Stomach (tissue), 8 donors: ENCODE measurements at regions not wholly inside any gene's neighbourhood (a gene's known extent, or its start where the extent isn't known, plus 50 kb on each side); places are given as distances from the start of the nearest gene placed in this dataset.

Source experiments
- DNase-seq, 2 donors: peaks; one replicate each; pipeline versions ENCODE4 v3.0.0 to v3.0.0-alpha.2; 2013 to 2019
- H3K27ac ChIP-seq, 5 donors: fragments of 200-600 bp in 4 of 5; sonication (generic) in 4 of 5; one replicate each; pipeline ENCODE4 v1.5.1; 2013 to 2019; ENCODE audit warnings: mild to moderate bottlenecking in 1 of 5, moderate library complexity in 1 of 5
- H3K27me3 ChIP-seq, 3 donors: fragments of 200-600 bp; sonication (generic); one replicate each; pipeline ENCODE4 v1.5.1; 2017 to 2019; ENCODE audit warnings: mixed run types in 1 of 3
- H3K36me3 ChIP-seq, 4 donors: fragments of 200-600 bp; sonication (generic); 1 replicate in 3 of 4; 2 replicates in 1 of 4; pipeline ENCODE4 v1.5.1; 2016 to 2019
- H3K4me1 ChIP-seq, 4 donors: fragments of 200-600 bp; sonication (generic); one replicate each; pipeline ENCODE4 v1.5.1; 2016 to 2019
- H3K4me3 ChIP-seq, 4 donors: fragments of 200-600 bp; sonication (generic) in 3 of 4; one replicate each; pipeline ENCODE4 v1.5.1; 2016 to 2019; ENCODE audit warnings: mild to moderate bottlenecking in 1 of 4
- H3K9me3 ChIP-seq, 4 donors: fragments of 200-600 bp; sonication (generic); one replicate each; pipeline ENCODE4 v1.5.1; 2016 to 2019
- EP300 ChIP-seq: sonication (generic); formaldehyde crosslinking; IDR thresholded peaks from one replicate; pipeline ENCODE4 v1.6.1; 2017; ENCODE audit warnings: antibody characterized with exemption
- POLR2A ChIP-seq, 4 donors: fragments of 450-650 bp; IDR thresholded peaks; one replicate each; pipeline ENCODE4 v1.6.1; 2016; ENCODE audit warnings: antibody characterized with exemption in 4 of 4, control low read depth in 2 of 4, mild to moderate bottlenecking in 1 of 4, moderate library complexity in 1 of 4
- POLR2AphosphoS5 ChIP-seq, 3 donors: sonication (generic); formaldehyde crosslinking; IDR thresholded peaks; one replicate each; pipeline ENCODE4 v1.6.1; 2016; ENCODE audit warnings: antibody characterized with exemption in 3 of 3
- WGBS, 5 donors: extraction: QIAGEN DNeasy Blood & Tissue Kit in 3 of 5; methylation state at CpG; one replicate each; pipeline versions ENCODE4 v1.1.5 to v1.1.7; 2013 to 2018; 5-methylcytosine and 5-hydroxymethylcytosine counted together
- intact Hi-C: fragments of 100-400 bp; cut with DNase I; formaldehyde crosslinking; loops from one replicate; pipeline ENCODE4 v1.15.1; 2023; ENCODE audit warnings: low total_unique reads
- TF ChIP-seq, protein P1 (sequence below), 7 experiments: fragments of 450-650 bp in 4 of 7; fragments of 200-600 bp in 3 of 7; sonication (generic) in 3 of 7; IDR thresholded peaks; one replicate each; pipeline ENCODE4 v1.5.1; 2016 to 2019; ENCODE audit warnings: antibody characterized with exemption in 7 of 7, control low read depth in 2 of 7, mild to moderate bottlenecking in 1 of 7
- donor health status: healthy with polysubstance abuse.
- donor health status: Bipolar disorder and iron deficiency.
- donor health status: healthy.

DNA sequence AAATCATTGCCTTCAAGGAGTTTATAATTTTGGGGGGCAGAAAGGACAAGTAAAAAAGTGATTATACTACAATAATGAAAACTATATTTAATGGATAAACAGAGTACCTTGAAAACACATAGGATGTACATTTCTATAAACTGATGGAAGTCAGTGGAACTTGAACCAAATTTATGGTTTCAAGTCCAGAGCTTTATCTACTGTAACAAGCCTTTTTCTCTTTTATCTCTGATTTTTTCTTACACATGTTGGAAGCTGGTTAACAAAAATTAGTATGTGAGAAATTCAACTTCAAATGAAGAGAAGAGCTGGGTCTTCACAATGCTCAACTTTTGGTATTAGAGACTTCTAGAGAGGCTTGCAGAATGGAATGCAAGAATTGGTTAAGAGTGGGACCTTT is 393.6 kb downstream of the LMO7 start:
- Histone ChIP-seq H3K4me3 (no peak overlapping the region), H3K36me3 (no peaks in the 10 kb centered on the region), H3K9me3 (no peaks in the 10 kb centered on the region), H3K4me1 (no peaks in the 10 kb centered on the region), H3K27me3 (no peaks in the 10 kb centered on the region), H3K27ac (no peak overlapping the region)
- TF ChIP-seq EP300 (no peak), POLR2A (IDR thresholded peaks at IDR 0.05) (no peak), POLR2AphosphoS5 (IDR thresholded peaks at IDR 0.05) (no peak)
- TF ChIP-seq, protein P1, sequence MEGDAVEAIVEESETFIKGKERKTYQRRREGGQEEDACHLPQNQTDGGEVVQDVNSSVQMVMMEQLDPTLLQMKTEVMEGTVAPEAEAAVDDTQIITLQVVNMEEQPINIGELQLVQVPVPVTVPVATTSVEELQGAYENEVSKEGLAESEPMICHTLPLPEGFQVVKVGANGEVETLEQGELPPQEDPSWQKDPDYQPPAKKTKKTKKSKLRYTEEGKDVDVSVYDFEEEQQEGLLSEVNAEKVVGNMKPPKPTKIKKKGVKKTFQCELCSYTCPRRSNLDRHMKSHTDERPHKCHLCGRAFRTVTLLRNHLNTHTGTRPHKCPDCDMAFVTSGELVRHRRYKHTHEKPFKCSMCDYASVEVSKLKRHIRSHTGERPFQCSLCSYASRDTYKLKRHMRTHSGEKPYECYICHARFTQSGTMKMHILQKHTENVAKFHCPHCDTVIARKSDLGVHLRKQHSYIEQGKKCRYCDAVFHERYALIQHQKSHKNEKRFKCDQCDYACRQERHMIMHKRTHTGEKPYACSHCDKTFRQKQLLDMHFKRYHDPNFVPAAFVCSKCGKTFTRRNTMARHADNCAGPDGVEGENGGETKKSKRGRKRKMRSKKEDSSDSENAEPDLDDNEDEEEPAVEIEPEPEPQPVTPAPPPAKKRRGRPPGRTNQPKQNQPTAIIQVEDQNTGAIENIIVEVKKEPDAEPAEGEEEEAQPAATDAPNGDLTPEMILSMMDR (IDR thresholded peaks at IDR 0.05) = no peak
- DNase-seq = no peak
- intact Hi-C loops = no loop called here

- Histone ChIP-seq H3K4me1 (no peaks in the 10 kb centered on the region), H3K27ac (no peak overlapping the region), H3K27me3 (no peaks in the 10 kb centered on the region), H3K4me3 (no peak overlapping the region), H3K9me3 (peaks cover 0 to 2% (median 0%) of the 10 kb centered on the region in 4 donors), H3K36me3 (no peaks in the 10 kb centered on the region)
- TF ChIP-seq POLR2AphosphoS5 (IDR thresholded peaks at IDR 0.05) (no peak), EP300 (no peak), POLR2A (IDR thresholded peaks at IDR 0.05) (no peak)
- TF ChIP-seq, protein P1 (IDR thresholded peaks at IDR 0.05) = no peak
- intact Hi-C loops = no loop called here
- WGBS, 5 donors = 59 to 82% (median 69%) methylated on average over 2 of the region's 2 CpGs
- no peak for DNase-seq
Observed at GRCh38 chr13:76029088-76029487, 393.0 kb downstream of the LMO7 start.

- Histone ChIP-seq H3K9me3 (peaks cover 0 to 6% (median 0%) of the 10 kb centered on the region in 4 donors), H3K27me3 (no peaks in the 10 kb centered on the region), H3K4me1 (no peaks in the 10 kb centered on the region), H3K36me3 (no peaks in the 10 kb centered on the region), H3K27ac (no peak overlapping the region), H3K4me3 (no peak overlapping the region)
- intact Hi-C loops = no loop called here
- TF ChIP-seq, protein P1 (IDR thresholded peaks at IDR 0.05) = no peak
- TF ChIP-seq EP300 = no peak
- TF ChIP-seq POLR2AphosphoS5 (IDR thresholded peaks at IDR 0.05) = no peak
- no peak for TF ChIP-seq POLR2A (IDR thresholded peaks at IDR 0.05)
- no peak for DNase-seq
- whole genome bisulfite sequencing, 5 donors = 66 to 82% (median 79%) methylated on average over 2 of the region's 2 CpGs
Observed at GRCh38 chr13:76027131-76027530, 391.0 kb downstream of the LMO7 start.

DNA sequence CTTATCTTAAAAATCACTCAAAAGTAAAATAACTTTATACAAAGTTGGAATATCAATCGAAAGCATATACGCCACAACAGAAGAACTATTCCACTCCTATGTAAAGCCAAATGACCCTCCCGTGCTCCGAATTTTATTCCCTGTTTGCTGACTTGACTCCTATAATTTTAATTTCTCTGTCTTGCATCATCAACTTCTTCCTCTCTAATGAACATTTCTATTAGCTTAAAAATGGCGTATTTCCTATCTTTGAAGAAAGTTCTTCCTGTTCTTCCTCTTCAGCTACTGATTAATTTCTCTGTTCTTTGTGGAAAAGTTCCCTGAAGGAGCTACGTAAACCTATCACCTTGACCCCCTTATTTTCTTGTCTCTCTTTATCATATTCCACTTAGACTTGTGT is 389.3 kb downstream of the LMO7 start:
- intact Hi-C loops = no loop called here
- Histone ChIP-seq H3K4me1 (no peaks in the 10 kb centered on the region), H3K27me3 (no peaks in the 10 kb centered on the region), H3K27ac (no peak overlapping the region), H3K36me3 (no peaks in the 10 kb centered on the region), H3K9me3 (peaks cover 0 to 6% (median 0%) of the 10 kb centered on the region in 4 donors), H3K4me3 (no peak overlapping the region)
- 88 to 96% (median 90%) methylated on average over 6 of the region's 6 CpGs for WGBS, 5 donors
- TF ChIP-seq POLR2AphosphoS5 (IDR thresholded peaks at IDR 0.05) = no peak
- TF ChIP-seq POLR2A (IDR thresholded peaks at IDR 0.05) = no peak
- TF ChIP-seq, protein P1 (IDR thresholded peaks at IDR 0.05) = no peak
- no peak for TF ChIP-seq EP300
- DNase-seq = no peak
